Psoas muscle (tissue), 7 donors: ENCODE measurements at regions not wholly inside any gene's neighbourhood (a gene's known extent, or its start where the extent isn't known, plus 50 kb on each side); places are given as distances from the start of the nearest gene placed in this dataset.

Experiments used
- ATAC-seq, 4 donors: fragments of 200-7000 bp; cut with Tn5 transposase; one replicate each; pipeline ENCODE4 v1.9.1; 2020; ENCODE audit warnings: moderate library complexity in 3 of 4, mild to moderate bottlenecking in 2 of 4
- DNase-seq, 2 donors: peaks; one replicate each; pipeline ENCODE4 v3.0.0-alpha.2; 2020
- H3K27ac ChIP-seq: fragments of 200-600 bp; one replicate; pipeline ENCODE4 v1.8.0; 2022
- H3K27me3 ChIP-seq, 3 donors: fragments of 200-600 bp in 1 of 3; one replicate each; pipeline versions ENCODE4 v1.6.1 to v1.8.0; 2013 to 2022; ENCODE audit warnings: low read length in 2 of 3, mild to moderate bottlenecking in 2 of 3, moderate library complexity in 1 of 3; ENCODE audit not compliant: insufficient read depth in 3 of 3
- H3K36me3 ChIP-seq, 2 donors: fragments of 200-600 bp in 1 of 2; one replicate each; pipeline versions ENCODE4 v1.6.1 to v1.8.0; 2013 to 2022; ENCODE audit warnings: low read depth in 1 of 2, mild to moderate bottlenecking in 1 of 2, moderate library complexity in 1 of 2; ENCODE audit not compliant: insufficient read depth in 1 of 2
- H3K4me1 ChIP-seq: fragments of 200-600 bp; one replicate; pipeline ENCODE4 v1.8.0; 2022
- H3K4me3 ChIP-seq: fragments of 200-600 bp; one replicate; pipeline ENCODE4 v1.8.0; 2022; ENCODE audit warnings: mild to moderate bottlenecking
- H3K9me3 ChIP-seq: fragments of 200-600 bp; one replicate; pipeline ENCODE4 v1.8.0; 2022
- CTCF ChIP-seq: fragments of 200-600 bp; IDR thresholded peaks from one replicate; pipeline ENCODE4 v1.8.0; 2022; ENCODE audit warnings: antibody characterized with exemption
- WGBS, 3 donors: extraction: QIAGEN DNeasy Blood & Tissue Kit; methylation state at CpG; one replicate each; pipeline versions ENCODE4 v1.1.6 to v1.1.7; 2013; 5-methylcytosine and 5-hydroxymethylcytosine counted together
- intact Hi-C, 2 donors: fragments of 100-400 bp; cut with DNase I; formaldehyde crosslinking; loops; one replicate each; pipeline versions ENCODE4 v1.11.0 to v1.14.2; 2022
- donor health status: healthy with polysubstance abuse.
- donor health status: DM: no; HTN: no; CAD: no; lungs with moderate emphysema.
- donor health status: Bipolar disorder and iron deficiency.
- donor health status: healthy.
- donor health status: DM: yes; HTN: yes; CAD: no.
- donor health status: DM: no; HTN: no; CAD: no.
- donor health status: DM: yes; HTN: yes; CAD: no.

GRCh38 chr5:158061451-158061850 lies 202.5 kb upstream of the CLINT1 start:
- no peaks in the 10 kb centered on the region for H3K36me3 ChIP-seq
- intact Hi-C loops, result no loop called here
- H3K27ac ChIP-seq, result no peak overlapping the region
- ATAC-seq (no peak), DNase-seq (no peak)
- no peak for TF ChIP-seq CTCF
- WGBS, 3 donors, result 62 to 81% (median 77%) methylated on average over 4 of the region's 4 CpGs
- no peaks in the 10 kb centered on the region for H3K27me3 ChIP-seq
- no peak overlapping the region for H3K4me3 ChIP-seq
- no peaks in the 10 kb centered on the region for H3K4me1 ChIP-seq
- H3K9me3 ChIP-seq, result no peaks in the 10 kb centered on the region

GRCh38 chr5:158060212-158060611 lies 201.3 kb upstream of the CLINT1 start:
- H3K9me3 ChIP-seq, result no peaks in the 10 kb centered on the region
- TF ChIP-seq CTCF, result no peak
- no peak overlapping the region for H3K27ac ChIP-seq
- no peaks in the 10 kb centered on the region for H3K36me3 ChIP-seq
- ATAC-seq (no peak), DNase-seq (no peak)
- intact Hi-C loops, result no loop called here
- H3K4me3 ChIP-seq, result no peak overlapping the region
- no peaks in the 10 kb centered on the region for H3K27me3 ChIP-seq
- no peaks in the 10 kb centered on the region for H3K4me1 ChIP-seq
- 78 to 94% (median 89%) methylated on average over 2 of the region's 2 CpGs for WGBS, 3 donors

- ATAC-seq, result no peak
- H3K4me3 ChIP-seq, result no peak overlapping the region
- no peaks in the 10 kb centered on the region for H3K4me1 ChIP-seq
- no peak for TF ChIP-seq CTCF
- 33 to 44% (median 37%) methylated on average over 6 of the region's 6 CpGs for WGBS, 3 donors
- no peak overlapping the region for H3K27ac ChIP-seq
- no peaks in the 10 kb centered on the region for H3K36me3 ChIP-seq
- DNase-seq, result no peak
- no peaks in the 10 kb centered on the region for H3K27me3 ChIP-seq
- intact Hi-C loops, result no loop called here
- H3K9me3 ChIP-seq, result no peaks in the 10 kb centered on the region
Observed at GRCh38 chr5:158058208-158059120, 199.5 kb upstream of the CLINT1 start.

- no peak for DNase-seq
- intact Hi-C loops, result no loop called here
- no peak for ATAC-seq
- Histone ChIP-seq H3K36me3 (no peaks in the 10 kb centered on the region), H3K4me3 (no peak overlapping the region), H3K9me3 (no peaks in the 10 kb centered on the region), H3K4me1 (no peaks in the 10 kb centered on the region), H3K27me3 (peaks cover 0 to 1% (median 0%) of the 10 kb centered on the region in 3 donors), H3K27ac (no peak overlapping the region)
- 70 to 76% (median 73%) methylated on average over 5 of the region's 5 CpGs for WGBS, 3 donors
- TF ChIP-seq CTCF, result no peak
Observed at GRCh38 chr5:158056130-158056825, 197.3 kb upstream of the CLINT1 start.
